ENCODE measurements at regions not wholly inside any gene's neighbourhood (a gene's known extent, or its start where the extent isn't known, plus 50 kb on each side); places are given as distances from the start of the nearest gene placed in this dataset.

DNA sequence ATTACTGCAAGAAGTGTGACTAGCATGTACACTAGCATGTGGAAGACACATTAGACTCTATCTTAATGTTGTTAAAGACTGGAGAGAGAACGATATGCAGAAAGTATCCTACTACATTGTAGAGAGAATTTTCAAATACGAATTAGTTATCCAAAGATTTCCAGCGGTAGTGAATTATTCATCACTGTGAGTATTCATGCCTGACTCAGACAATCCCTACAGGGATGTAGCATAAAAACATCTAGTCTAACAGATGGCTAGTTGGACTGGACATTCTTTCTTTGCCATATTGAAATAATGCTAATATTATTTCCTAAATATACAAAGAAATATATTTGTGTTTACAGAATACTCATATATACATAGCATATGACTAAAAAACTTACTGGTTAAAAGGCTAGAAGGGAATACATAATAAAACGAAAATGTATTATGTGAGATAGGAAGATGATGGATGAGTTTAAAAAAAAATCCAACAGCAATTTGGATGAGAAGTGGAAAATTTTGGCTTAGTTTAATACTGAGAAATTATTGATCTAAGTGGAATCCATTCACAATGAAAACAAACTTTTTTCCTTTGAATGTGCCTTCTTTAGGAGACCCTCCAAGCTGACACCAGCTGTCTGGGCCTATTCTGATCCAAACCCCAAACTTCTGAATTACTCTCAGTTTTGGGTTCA, 580.7 kb downstream of the RFPL4B start:
- TF ChIP-seq EP300 (IDR thresholded peaks at IDR 0.05), result no peak
- TF ChIP-seq, protein P1, sequence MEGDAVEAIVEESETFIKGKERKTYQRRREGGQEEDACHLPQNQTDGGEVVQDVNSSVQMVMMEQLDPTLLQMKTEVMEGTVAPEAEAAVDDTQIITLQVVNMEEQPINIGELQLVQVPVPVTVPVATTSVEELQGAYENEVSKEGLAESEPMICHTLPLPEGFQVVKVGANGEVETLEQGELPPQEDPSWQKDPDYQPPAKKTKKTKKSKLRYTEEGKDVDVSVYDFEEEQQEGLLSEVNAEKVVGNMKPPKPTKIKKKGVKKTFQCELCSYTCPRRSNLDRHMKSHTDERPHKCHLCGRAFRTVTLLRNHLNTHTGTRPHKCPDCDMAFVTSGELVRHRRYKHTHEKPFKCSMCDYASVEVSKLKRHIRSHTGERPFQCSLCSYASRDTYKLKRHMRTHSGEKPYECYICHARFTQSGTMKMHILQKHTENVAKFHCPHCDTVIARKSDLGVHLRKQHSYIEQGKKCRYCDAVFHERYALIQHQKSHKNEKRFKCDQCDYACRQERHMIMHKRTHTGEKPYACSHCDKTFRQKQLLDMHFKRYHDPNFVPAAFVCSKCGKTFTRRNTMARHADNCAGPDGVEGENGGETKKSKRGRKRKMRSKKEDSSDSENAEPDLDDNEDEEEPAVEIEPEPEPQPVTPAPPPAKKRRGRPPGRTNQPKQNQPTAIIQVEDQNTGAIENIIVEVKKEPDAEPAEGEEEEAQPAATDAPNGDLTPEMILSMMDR (IDR thresholded peaks at IDR 0.05), result no peak
- no peak for TF ChIP-seq POLR2A (IDR thresholded peaks at IDR 0.05)

All from ovary (tissue), 3 donors.